ENCODE measurements at regions not wholly inside any gene's neighbourhood (a gene's known extent, or its start where the extent isn't known, plus 50 kb on each side); places are given as distances from the start of the nearest gene placed in this dataset.
A peak's percentile ranks its signal among the peaks of the same experiment; 100 is the strongest.
"Not testable (repeated sequence)": the region's sequence is repeated elsewhere in the genome, so short reads cannot be mapped to it uniquely, and the experiment has no call there.

DNA sequence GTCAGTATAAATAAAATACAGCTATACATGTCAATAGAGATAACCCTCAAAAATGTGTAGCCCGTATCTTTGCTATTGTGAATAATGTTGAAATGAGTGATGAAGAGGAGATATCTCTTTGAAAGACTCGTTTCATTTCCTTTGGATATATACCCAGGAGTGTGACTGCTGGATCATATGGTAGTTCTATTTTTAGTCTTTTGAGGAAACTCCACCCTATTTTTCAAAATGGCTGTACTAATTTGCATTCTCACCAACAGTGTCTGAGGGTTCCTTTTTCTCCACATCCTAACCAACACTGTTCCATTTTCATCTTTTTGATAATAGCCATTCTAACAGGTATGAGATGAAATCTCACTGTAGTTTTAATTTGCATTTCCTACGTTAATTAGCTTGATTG is 237.5 kb upstream of the GBE1 start:
- Histone ChIP-seq H3K4me1 (ENCODE audit: control insufficient read depth, insufficient read depth, low read length) (no peaks in the 10 kb centered on the region), H3K27ac (ENCODE audit: low read length) (no peak overlapping the region), H3K27me3 (ENCODE audit: control insufficient read depth, insufficient read depth, low read length) (no peaks in the 10 kb centered on the region), H3K9me3 (ENCODE audit: control insufficient read depth, low read depth, low read length) (no peaks in the 10 kb centered on the region), H3K36me3 (ENCODE audit: control insufficient read depth, insufficient read depth, low read length) (no peaks in the 10 kb centered on the region), H3K4me3 (ENCODE audit: low read length) (no peak overlapping the region)
- WGBS (ENCODE audit: insufficient coverage, low lambda C conversion rate), result 48% methylated on average over 2 of the region's 3 CpGs
- DNase-seq, result no peak

DNA sequence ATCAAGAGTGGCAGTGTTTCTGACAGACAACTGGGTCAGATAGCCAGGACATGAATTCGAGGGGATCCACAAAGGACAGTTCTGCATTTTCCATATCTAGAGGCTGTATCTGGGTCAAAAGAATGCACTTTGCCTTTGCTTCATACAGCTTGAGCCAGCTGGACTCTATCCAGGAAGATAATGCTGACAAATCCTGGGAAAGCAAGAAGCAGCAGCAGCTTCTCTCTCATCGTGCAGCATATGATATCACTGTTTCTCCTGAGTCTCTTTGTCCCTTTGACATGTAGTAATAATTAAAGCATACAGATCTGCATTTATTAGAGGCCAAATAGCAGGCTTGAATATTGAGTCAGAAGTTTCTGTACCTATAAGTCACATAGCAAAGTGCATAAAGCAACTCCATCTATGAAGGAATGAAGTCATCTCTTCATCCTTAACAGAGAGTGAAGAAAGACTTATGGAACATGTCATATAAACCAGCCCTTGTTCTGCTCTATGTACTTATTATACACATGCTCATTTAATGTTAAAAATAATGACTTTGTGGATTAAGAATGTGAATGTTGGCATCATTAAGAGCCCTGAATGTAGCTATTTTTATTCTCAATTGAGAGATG is 236.8 kb upstream of the GBE1 start:
- no peaks in the 10 kb centered on the region for H3K36me3 ChIP-seq (ENCODE audit: control insufficient read depth, insufficient read depth, low read length)
- peak in 1 of 2 donors; percentile 3 for DNase-seq
- H3K27me3 ChIP-seq (ENCODE audit: control insufficient read depth, insufficient read depth, low read length), result no peaks in the 10 kb centered on the region
- no CpG with 5 or more reads among the region's 2 CpGs for WGBS (ENCODE audit: insufficient coverage, low lambda C conversion rate)
- H3K4me3 ChIP-seq (ENCODE audit: low read length), result no peak overlapping the region
- no peaks in the 10 kb centered on the region for H3K4me1 ChIP-seq (ENCODE audit: control insufficient read depth, insufficient read depth, low read length)
- H3K27ac ChIP-seq (ENCODE audit: low read length), result no peak overlapping the region
- H3K9me3 ChIP-seq (ENCODE audit: control insufficient read depth, low read depth, low read length), result no peaks in the 10 kb centered on the region

DNA sequence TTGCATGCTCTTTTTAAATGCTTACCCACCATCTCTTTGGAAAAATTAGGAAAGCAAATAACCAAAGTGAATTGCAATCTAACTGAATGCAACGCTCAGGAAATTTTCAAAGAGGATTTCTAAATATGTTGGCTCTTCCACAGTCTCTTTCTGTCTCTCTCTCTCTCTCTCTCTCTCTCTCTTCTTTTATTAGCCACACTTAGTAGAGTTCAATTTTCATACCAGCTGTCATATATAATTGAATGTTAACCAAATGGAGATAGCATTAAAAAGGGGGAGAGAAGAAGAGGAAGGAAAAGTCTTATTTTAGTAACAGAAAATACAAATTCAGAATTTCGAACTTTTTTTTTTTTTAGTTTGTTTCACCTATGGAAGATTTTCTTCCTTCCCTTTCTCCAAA is 235.9 kb upstream of the GBE1 start:
- Histone ChIP-seq H3K4me1 (ENCODE audit: control insufficient read depth, insufficient read depth, low read length) (no peaks in the 10 kb centered on the region), H3K27ac (ENCODE audit: low read length) (no peak overlapping the region), H3K9me3 (ENCODE audit: control insufficient read depth, low read depth, low read length) (no peaks in the 10 kb centered on the region), H3K36me3 (ENCODE audit: control insufficient read depth, insufficient read depth, low read length) (no peaks in the 10 kb centered on the region), H3K27me3 (ENCODE audit: control insufficient read depth, insufficient read depth, low read length) (no peaks in the 10 kb centered on the region), H3K4me3 (ENCODE audit: low read length) (no peak overlapping the region)
- WGBS (ENCODE audit: insufficient coverage, low lambda C conversion rate), result no CpG with 5 or more reads among the region's 2 CpGs
- no peak for DNase-seq

DNA sequence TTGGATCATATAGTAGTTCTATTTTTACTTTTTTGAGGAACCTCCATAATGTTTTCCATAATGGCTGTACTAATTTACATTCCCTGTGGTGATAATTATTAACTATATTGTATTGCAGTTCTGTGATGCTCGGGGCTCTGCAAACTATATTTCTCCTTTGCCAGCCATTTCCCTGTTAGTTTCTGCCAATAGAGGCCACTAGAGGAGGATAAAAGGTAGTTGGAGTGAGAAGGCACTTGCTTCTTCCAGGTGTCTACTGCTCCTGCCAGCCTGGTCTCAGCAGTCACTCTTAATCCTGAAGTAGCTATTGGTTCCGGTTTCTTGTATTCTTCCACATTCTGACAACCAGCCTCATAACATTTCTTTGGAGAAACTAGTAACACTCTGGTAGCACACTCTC is 233.9 kb upstream of the GBE1 start:
- WGBS (ENCODE audit: insufficient coverage, low lambda C conversion rate), result no CpG with 5 or more reads among the region's 2 CpGs
- DNase-seq, result no peak
- no peaks in the 10 kb centered on the region for H3K4me1 ChIP-seq (ENCODE audit: control insufficient read depth, insufficient read depth, low read length)
- H3K27me3 ChIP-seq (ENCODE audit: control insufficient read depth, insufficient read depth, low read length), result no peaks in the 10 kb centered on the region
- H3K36me3 ChIP-seq (ENCODE audit: control insufficient read depth, insufficient read depth, low read length), result no peaks in the 10 kb centered on the region
- H3K27ac ChIP-seq (ENCODE audit: low read length), result no peak overlapping the region
- H3K4me3 ChIP-seq (ENCODE audit: low read length), result no peak overlapping the region
- no peaks in the 10 kb centered on the region for H3K9me3 ChIP-seq (ENCODE audit: control insufficient read depth, low read depth, low read length)

DNA sequence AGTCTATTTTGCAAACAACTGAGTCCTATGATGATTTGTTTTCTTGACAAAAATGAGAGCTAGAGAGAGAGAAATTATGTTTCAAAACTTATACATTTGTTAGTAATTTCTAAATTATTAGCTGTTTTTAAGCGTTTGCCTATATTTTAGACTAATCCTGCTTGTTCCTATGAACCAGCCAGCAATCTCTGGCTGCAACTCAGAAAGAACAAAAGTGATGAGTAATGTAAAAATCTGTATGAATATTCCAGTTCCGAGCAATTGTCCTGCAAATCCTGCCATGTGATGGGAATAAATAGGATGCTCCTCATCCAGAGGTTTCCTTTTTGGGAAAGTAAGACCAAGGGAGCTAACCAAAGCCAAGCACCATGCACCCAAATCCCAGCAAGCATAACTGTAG is 228.3 kb upstream of the GBE1 start:
- H3K4me3 ChIP-seq (ENCODE audit: low read length), result no peak overlapping the region
- H3K4me1 ChIP-seq (ENCODE audit: control insufficient read depth, insufficient read depth, low read length), result no peaks in the 10 kb centered on the region
- DNase-seq, result no peak
- H3K9me3 ChIP-seq (ENCODE audit: control insufficient read depth, low read depth, low read length), result no peaks in the 10 kb centered on the region
- H3K27me3 ChIP-seq (ENCODE audit: control insufficient read depth, insufficient read depth, low read length), result no peaks in the 10 kb centered on the region
- no peak overlapping the region for H3K27ac ChIP-seq (ENCODE audit: low read length)
- no peaks in the 10 kb centered on the region for H3K36me3 ChIP-seq (ENCODE audit: control insufficient read depth, insufficient read depth, low read length)
- WGBS (ENCODE audit: insufficient coverage, low lambda C conversion rate), result 100% methylated on average over 1 of the region's 2 CpGs

DNA sequence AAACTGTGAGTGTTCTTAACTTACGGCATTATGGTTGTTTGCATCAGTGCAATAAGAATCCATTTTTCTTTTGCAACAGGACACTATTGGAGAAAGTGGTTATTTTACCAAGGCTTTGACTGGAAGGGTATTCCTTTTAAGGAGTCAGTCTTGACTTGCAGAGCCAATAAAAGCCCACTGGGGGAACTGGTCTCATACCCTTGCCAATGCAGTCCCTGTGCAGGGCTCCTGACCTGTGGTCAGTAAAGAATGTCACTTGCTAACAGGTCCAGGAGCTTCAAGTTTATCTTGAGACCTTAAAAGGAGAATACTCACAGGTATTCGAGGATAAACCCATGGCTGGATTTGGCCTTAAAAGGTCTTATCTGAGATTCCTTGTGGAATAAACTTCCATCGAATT is 227.8 kb upstream of the GBE1 start:
- Histone ChIP-seq H3K9me3 (ENCODE audit: control insufficient read depth, low read depth, low read length) (no peaks in the 10 kb centered on the region), H3K4me3 (ENCODE audit: low read length) (no peak overlapping the region), H3K27ac (ENCODE audit: low read length) (no peak overlapping the region), H3K4me1 (ENCODE audit: control insufficient read depth, insufficient read depth, low read length) (no peaks in the 10 kb centered on the region), H3K36me3 (ENCODE audit: control insufficient read depth, insufficient read depth, low read length) (no peaks in the 10 kb centered on the region), H3K27me3 (ENCODE audit: control insufficient read depth, insufficient read depth, low read length) (no peaks in the 10 kb centered on the region)
- DNase-seq, result no peak
- 86% methylated on average over 3 of the region's 3 CpGs for WGBS (ENCODE audit: insufficient coverage, low lambda C conversion rate)

DNA sequence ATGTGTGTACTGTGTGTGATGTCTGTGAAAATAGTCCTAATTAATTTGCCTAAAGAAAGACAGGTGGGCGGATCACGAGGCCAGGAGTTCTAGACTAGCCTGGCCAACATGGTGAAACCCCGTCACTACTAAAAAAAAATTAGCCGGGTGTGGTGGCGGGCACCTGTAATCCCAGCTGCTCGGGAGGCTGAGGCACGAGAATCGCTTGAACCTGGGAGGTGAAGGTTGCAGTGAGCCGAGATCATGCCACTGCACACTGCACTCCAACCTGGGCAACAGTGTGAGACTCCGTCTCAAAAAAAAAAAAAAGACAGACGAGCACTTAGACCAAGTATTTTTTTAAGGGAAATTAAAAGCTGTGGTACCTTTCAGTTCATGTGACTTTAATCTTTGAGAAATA is 226.0 kb upstream of the GBE1 start:
- H3K9me3 ChIP-seq (ENCODE audit: control insufficient read depth, low read depth, low read length); H3K4me3 ChIP-seq (ENCODE audit: low read length); H3K36me3 ChIP-seq (ENCODE audit: control insufficient read depth, insufficient read depth, low read length); H3K27me3 ChIP-seq (ENCODE audit: control insufficient read depth, insufficient read depth, low read length); H3K27ac ChIP-seq (ENCODE audit: low read length); H3K4me1 ChIP-seq (ENCODE audit: control insufficient read depth, insufficient read depth, low read length); DNase-seq: not testable (repeated sequence)
- WGBS (ENCODE audit: insufficient coverage, low lambda C conversion rate), result 94% methylated on average over 2 of the region's 11 CpGs

DNA sequence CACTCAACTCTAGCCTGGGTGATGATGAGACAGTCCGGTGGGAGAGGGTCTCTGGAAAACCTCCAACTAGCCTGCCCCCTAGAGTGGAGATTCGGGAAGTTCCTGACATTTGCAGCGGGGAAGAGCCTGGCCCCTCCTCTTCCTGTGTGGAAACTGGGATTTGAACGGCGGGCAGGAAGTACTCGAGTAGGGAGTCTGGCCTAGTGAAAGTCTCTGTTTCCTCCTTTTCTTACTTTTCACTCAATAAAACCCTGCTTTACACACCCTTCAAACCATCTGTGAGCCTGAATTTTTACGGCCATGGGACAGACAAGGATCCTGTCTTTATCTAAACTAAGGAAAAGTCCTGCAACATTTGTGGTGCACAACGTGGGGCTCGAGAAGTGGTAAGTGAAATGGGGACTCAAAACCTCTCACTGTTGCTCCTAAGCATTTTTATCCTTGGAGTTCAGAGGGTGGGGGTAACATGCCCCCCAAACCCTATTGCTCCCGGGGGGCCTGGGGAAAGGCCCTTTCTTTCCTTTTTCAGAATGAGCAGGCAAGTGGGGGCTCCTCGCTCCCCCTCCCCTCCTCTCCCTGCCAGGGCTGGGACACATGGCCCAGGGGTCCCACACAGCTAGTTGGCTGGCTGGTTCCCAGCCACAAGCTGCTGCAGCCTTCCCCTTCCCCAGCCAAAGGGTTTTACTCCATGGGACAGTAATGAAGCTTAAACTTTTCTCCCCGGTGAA is 224.7 kb upstream of the GBE1 start:
- no peak for DNase-seq
- H3K27ac ChIP-seq (ENCODE audit: low read length), result no peak overlapping the region
- no peaks in the 10 kb centered on the region for H3K4me1 ChIP-seq (ENCODE audit: control insufficient read depth, insufficient read depth, low read length)
- H3K36me3 ChIP-seq (ENCODE audit: control insufficient read depth, insufficient read depth, low read length), result no peaks in the 10 kb centered on the region
- no peak overlapping the region for H3K4me3 ChIP-seq (ENCODE audit: low read length)
- no peaks in the 10 kb centered on the region for H3K9me3 ChIP-seq (ENCODE audit: control insufficient read depth, low read depth, low read length)
- no CpG with 5 or more reads among the region's 12 CpGs for WGBS (ENCODE audit: insufficient coverage, low lambda C conversion rate)
- no peaks in the 10 kb centered on the region for H3K27me3 ChIP-seq (ENCODE audit: control insufficient read depth, insufficient read depth, low read length)

DNA sequence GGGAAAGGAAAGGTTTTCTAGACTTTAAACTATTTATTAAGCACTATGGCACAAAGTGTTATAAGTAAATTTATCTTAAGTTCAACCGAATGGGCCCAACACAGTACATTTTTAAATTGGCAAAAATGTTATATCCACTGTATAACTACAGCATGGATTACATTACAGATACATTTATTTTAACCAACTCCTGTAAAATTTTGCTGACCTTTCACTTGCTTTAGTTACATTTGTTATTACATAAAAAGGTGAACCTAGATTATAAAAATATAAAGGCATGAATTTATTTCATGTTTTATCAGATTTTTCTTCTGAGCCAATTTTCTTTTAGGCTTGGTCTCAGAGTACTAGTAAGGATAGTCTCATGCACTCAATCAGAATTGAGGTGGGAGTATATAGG is 221.9 kb upstream of the GBE1 start:
- WGBS (ENCODE audit: insufficient coverage, low lambda C conversion rate), result no CpG with 5 or more reads among the region's 1 CpG
- H3K27ac ChIP-seq (ENCODE audit: low read length), result no peak overlapping the region
- no peaks in the 10 kb centered on the region for H3K27me3 ChIP-seq (ENCODE audit: control insufficient read depth, insufficient read depth, low read length)

DNA sequence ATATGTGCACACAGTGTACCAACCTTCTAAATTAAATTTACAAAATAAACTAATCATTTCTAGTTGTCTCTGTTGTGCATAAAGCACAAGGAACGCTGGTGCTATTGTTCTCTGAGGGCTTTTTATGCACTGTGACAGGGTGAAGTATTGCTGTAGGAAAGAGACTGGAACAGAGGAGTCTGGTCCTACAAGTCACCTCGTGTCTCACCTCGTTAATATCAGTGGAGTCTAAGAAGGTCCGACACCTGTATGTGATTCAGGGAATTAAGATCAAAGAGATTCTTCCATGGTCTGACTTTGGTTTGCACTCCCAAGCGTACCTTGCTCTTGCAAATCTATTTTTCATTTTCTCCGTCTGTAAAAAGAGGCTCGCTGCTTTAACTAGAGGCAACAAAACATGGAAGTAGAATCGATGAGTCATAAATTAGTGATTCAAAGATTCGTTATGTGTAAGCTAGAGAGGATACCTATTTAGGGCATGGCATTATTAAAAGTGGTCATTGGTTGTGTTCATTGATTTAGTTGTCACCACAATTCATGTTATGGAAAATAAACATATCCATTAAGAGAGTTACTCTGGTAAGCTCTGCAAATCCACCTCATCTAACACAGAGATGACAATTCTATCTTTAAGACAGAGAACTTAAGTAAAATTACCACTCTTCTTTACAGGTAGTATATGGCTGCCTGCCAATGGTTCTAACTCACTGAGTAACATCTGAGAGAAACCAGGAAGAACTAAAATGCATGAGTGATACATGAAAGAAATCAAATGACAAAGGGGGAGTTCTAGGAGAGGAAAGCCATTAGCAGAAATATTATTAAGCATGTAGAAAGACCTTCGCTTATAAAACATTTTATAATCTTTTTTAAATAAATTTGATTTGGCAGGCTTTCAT is 219.4 kb upstream of the GBE1 start:
- Histone ChIP-seq H3K9me3 (ENCODE audit: control insufficient read depth, low read depth, low read length) (no peaks in the 10 kb centered on the region), H3K36me3 (ENCODE audit: control insufficient read depth, insufficient read depth, low read length) (no peaks in the 10 kb centered on the region), H3K4me1 (ENCODE audit: control insufficient read depth, insufficient read depth, low read length) (no peaks in the 10 kb centered on the region), H3K27ac (ENCODE audit: low read length) (no peak overlapping the region), H3K4me3 (ENCODE audit: low read length) (no peak overlapping the region), H3K27me3 (ENCODE audit: control insufficient read depth, insufficient read depth, low read length) (no peaks in the 10 kb centered on the region)
- DNase-seq, result no peak
- 97% methylated on average over 6 of the region's 10 CpGs for WGBS (ENCODE audit: insufficient coverage, low lambda C conversion rate)

More for the DNA sequence above, 221.9 kb upstream of the GBE1 start:
- Histone ChIP-seq H3K4me3 (ENCODE audit: low read length) (no peak overlapping the region), H3K36me3 (ENCODE audit: control insufficient read depth, insufficient read depth, low read length) (no peaks in the 10 kb centered on the region), H3K4me1 (ENCODE audit: control insufficient read depth, insufficient read depth, low read length) (no peaks in the 10 kb centered on the region), H3K9me3 (ENCODE audit: control insufficient read depth, low read depth, low read length) (no peaks in the 10 kb centered on the region)
- no peak for DNase-seq

All from large intestine (tissue), 3 donors.